ENCODE measurements at regions not wholly inside any gene's neighbourhood (a gene's known extent, or its start where the extent isn't known, plus 50 kb on each side); places are given as distances from the start of the nearest gene placed in this dataset.
"Not testable (repeated sequence)": the region's sequence is repeated elsewhere in the genome, so short reads cannot be mapped to it uniquely, and the experiment has no call there.

DNA sequence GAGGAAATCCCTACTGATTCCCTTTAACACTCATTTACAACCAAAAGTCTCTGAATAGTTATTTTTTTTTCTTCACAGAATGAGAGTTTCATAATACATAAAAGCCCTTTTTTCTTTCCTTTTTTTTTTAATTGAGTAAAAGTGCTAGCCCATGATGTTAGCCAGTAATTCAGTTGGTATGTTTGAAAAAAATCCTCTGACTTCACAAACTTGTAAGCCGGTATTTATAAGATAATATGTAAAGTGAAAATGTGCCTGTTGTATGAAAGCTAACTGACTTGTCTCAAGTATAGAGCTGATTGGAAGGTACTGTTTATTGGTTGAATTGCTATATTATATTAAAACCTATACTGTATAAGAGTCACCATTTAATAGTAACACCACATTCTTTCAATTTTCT lies 70.2 kb upstream of the NEIL3 start:
- DNase-seq (ENCODE audit: low read depth in 2 of 2) = no peak

DNA sequence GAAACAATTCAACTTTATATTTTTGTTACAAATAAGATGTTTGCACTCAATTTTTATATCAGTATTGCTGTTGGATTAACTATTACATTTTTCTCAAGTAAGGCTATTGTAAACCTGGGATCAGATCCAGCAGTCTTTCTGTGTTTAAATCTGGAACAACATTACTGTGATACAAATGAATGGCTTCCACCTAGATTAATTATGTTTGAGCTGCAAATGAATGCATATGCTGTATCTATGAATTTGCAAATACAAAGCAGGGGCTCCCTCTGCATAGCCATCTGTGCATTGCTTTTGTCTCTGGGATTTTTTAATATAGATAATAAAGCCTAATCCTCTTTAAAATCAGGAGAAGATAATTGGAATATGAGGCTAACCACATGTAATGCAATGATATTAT lies 69.8 kb upstream of the NEIL3 start:
- no peak for DNase-seq (ENCODE audit: low read depth in 2 of 2)

DNA sequence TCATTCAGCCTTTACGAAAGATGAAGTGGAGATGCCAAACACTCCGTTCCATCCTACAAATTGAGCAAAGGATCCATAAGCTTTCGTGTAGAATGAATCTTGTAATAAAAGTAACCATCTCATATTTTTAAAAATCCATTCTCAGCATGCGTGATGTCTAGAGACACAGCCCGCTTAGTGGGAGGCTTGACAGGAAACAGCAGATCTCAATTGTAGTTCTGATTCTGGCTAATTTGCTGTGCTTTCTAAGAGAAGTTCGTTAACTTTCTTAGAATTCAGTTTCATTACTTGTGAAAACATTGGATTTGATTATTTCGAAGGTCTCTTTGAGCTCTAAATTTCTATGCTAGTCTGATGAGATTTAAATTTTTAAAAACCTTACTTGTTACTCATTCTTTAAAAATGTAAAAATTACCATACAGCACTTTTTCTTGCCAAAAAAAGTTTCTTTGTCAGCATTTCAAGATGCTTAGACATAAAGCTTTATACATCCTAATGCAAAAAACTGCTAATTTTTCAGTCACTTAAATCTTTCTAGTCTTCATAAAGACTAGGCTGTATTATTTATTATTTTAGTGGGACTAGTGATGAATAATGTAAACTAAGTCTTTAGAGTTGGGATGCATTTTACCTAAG lies 66.9 kb upstream of the NEIL3 start:
- DNase-seq (ENCODE audit: low read depth in 2 of 2) = no peak

DNA sequence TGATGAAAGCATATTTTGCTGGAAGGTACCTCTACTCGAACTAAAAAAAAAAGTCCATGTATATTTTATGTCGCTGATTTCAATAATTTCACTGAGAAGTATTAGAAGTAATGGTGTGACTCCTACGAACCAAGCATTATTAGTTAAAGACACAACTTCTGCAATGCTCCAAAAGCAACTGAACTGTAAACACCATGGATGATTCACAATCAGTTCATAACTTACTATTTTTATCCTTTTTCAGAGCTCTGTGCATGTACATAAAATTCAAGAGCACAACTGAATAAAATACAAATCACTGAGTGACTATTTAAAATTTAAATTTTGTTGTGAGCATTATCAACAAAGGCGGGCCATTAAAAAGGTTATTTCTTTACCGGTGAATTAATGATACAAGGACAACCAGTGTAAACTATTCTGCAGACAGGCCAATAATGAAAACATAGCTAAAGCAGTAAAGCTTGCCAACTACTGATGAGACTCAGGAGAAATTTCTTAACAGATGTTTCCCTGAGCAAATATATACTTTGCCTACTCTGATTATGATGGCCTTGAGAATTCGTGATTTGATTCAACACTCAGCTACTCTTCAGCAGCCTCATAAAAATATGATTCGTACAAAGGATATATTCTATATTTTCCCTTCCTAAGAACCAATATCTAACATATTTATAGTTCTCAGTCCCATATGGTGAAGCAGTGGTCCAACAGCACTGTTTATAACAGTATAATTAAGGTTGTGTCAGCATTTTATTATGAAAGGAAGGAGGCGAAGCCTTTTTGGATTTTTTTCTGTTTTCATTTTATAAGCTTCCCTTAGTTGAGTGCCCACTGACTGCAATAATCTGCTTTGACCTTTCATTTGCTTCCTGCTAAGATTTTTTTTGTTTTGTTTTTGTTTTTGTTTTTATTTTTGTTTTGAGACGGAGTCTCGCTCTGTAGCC lies 62.8 kb upstream of the NEIL3 start:
- DNase-seq (ENCODE audit: low read depth in 2 of 2) = no peak

DNA sequence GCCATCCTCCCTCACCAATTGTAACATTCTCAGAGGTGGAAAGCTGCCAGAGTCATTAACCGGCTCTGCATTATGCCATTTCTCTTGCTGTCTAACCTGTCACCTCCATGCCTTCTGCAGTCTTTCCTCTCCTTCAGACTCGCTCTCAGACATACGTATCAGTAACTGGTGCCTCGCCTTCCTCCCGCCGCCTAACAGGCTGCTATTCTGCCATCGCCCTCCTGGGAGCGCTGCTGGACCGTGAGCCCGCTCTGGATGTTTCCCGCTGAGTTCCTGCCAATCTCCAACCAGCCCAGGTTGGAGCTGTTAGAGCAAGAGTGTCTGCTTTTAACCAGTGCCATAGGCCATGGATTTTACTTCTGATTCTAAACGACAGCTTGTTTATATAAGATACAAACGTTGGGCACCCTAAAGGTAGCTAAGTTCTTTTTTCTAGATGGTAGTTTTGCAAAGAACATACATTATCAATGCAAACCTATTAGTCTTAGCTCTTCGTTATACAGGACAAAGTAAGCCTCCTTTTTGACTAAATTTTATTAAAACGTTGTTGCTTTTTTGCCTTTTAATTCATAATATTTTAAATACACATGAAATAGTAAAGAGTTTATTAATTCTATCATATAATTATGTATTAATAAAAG lies 59.5 kb upstream of the NEIL3 start:
- peak; percentile 19 to 23 for DNase-seq (ENCODE audit: low read depth in 2 of 2)

DNA sequence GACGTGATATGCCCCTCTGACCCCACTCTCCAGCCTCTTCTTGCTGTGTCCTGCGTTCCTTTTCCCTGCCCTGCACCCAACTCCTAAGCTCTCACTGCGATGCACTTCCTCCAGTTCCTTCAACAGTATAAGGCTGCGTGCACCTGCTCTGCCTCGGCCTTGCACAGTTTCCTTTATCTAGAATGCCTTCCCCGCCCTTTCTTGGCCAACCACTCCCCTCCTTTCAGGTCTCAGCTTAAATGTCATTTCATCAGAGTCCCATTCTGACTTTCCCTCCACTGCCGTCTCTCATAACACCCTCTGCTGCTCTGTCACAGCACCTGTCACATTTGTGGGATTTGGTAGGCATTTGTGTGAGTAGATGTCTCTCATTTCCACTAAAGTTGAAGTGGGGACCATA lies 58.4 kb upstream of the NEIL3 start:
- DNase-seq (ENCODE audit: low read depth in 2 of 2) = no peak

DNA sequence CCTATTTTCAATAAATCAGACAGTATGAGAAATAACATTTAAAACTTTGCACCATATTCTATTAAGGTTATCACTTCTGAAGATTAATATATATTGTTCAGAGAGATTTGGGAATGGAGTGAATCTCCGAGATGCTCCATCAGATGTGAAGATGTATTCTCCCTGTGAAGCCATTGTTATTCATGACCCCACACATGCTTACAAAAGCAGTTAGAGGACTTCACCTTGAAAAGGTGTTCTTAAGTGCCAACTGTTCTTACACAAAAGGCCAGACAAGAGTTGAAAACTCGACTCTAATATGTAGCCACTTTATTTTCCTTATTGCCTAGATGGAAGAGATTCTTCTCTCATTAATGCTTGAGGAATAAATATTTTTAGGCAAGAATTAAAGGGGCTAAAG lies 54.3 kb upstream of the NEIL3 start:
- DNase-seq (ENCODE audit: low read depth in 2 of 2) = no peak

DNA sequence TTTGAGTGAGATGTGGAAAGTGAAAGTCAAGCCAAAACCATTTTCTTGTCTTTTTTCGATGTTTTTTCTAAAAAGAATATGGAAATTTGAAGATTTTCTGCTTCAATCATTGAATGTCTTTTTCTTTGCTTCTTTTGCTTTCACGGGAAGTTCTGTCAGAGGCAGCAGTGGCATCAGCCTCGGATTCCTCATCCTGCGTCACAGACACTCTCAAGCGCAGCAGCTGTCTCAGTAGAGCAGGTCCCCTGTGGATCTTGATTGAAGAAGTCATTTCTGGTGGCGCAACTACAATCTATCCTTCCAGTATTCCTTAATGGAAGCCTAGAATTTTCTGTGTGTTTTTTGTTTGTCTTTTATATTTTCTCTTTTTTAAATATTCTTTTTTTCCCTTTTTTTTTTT lies 52.7 kb upstream of the NEIL3 start:
- DNase-seq (ENCODE audit: low read depth in 2 of 2) = no peak

DNA sequence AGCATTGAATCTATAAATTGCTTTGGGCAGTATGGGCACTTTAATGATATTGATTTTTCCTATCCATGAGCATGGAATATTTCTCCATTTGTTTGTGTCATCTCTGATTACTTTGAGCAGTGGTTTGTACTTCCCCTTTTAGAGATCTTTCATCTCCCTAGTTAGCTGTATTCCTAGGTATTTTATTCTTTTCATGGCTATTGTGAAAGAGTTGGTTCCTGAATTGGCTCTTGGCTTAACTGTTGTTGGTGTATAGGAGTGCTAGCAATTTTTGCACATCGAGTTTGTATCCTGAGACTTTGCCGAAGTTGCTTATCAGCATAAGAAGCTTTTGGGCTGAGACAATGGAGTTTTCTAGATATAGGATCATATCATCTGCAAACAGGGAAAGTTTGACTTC lies 50.2 kb upstream of the NEIL3 start:
- not testable (repeated sequence) for DNase-seq (ENCODE audit: low read depth in 2 of 2)
